Loucy (cell line): ENCODE measurements at regions not wholly inside any gene's neighbourhood (a gene's known extent, or its start where the extent isn't known, plus 50 kb on each side); places are given as distances from the start of the nearest gene placed in this dataset.
"Not testable (repeated sequence)": the region's sequence is repeated elsewhere in the genome, so short reads cannot be mapped to it uniquely, and the experiment has no call there.

ENCODE experiments used
- H2AFZ ChIP-seq: fragments of 200-600 bp; sonication (generic); 2 replicates; pipeline ENCODE4 v1.6.0; 2016; ENCODE audit warnings: antibody characterized with exemption, mild to moderate bottlenecking, low read length, moderate library complexity
- H3F3A ChIP-seq: fragments of 200-600 bp; 2 replicates; pipeline ENCODE4 v1.6.0; 2016; ENCODE audit warnings: antibody characterized with exemption, low read depth, mild to moderate bottlenecking
- H3K27me3 ChIP-seq: fragments of 200-600 bp; sonication (generic); 2 replicates; pipeline ENCODE4 v1.6.1; 2014; ENCODE audit warnings: low read length, mild to moderate bottlenecking; ENCODE audit not compliant: insufficient read depth, poor library complexity, severe bottlenecking
- H3K36me3 ChIP-seq: fragments of 200-600 bp; sonication (generic); 2 replicates; pipeline ENCODE4 v1.6.1; 2016; ENCODE audit warnings: low read length; ENCODE audit not compliant: insufficient read depth
- H3K4me1 ChIP-seq: fragments of 200-600 bp; sonication (generic); 2 replicates; pipeline ENCODE4 v1.5.1; 2014; ENCODE audit warnings: low read length, mild to moderate bottlenecking; ENCODE audit not compliant: insufficient read depth, poor library complexity, severe bottlenecking
- H3K4me2 ChIP-seq: fragments of 200-600 bp; sonication (generic); 2 replicates; pipeline ENCODE4 v1.6.0; 2014; ENCODE audit warnings: antibody characterized with exemption, low read length, low read depth, mild to moderate bottlenecking; ENCODE audit not compliant: poor library complexity, severe bottlenecking
- H3K4me3 ChIP-seq: fragments of 200-600 bp; sonication (generic); 2 replicates; pipeline ENCODE4 v1.5.1; 2014; ENCODE audit warnings: low read length, mild to moderate bottlenecking, mixed read lengths; ENCODE audit not compliant: poor library complexity, severe bottlenecking
- H3K79me2 ChIP-seq: fragments of 200-600 bp; sonication (generic); 2 replicates; pipeline ENCODE4 v1.6.1; 2014; ENCODE audit warnings: low read length; ENCODE audit not compliant: insufficient read depth
- H3K9ac ChIP-seq: fragments of 200-600 bp; sonication (generic); 2 replicates; pipeline ENCODE4 v1.6.0; 2014; ENCODE audit warnings: mild to moderate bottlenecking, low read depth, low read length, moderate library complexity; ENCODE audit not compliant: poor library complexity, severe bottlenecking
- H3K9me2 ChIP-seq: fragments of 200-600 bp; sonication (generic); replicated peaks from 2 replicates; pipeline ENCODE4 v1.6.1; 2016; ENCODE audit warnings: low read depth, low read length, mixed read lengths
- H3K9me3 ChIP-seq: fragments of 200-600 bp; sonication (generic); 2 replicates; pipeline ENCODE4 v1.6.1; 2014; ENCODE audit warnings: mild to moderate bottlenecking, antibody characterized with exemption, low read length, low read depth; ENCODE audit not compliant: insufficient read depth
- H4K20me1 ChIP-seq: fragments of 200-600 bp; sonication (generic); 2 replicates; pipeline ENCODE4 v1.6.0; 2014; ENCODE audit warnings: antibody characterized with exemption, low read length, mild to moderate bottlenecking; ENCODE audit not compliant: insufficient read depth, poor library complexity, severe bottlenecking
- EZH2phosphoT487 ChIP-seq: fragments of 200-600 bp; IDR thresholded peaks from 2 replicates; pipeline ENCODE4 v1.6.1; 2018; ENCODE audit warnings: antibody characterized with exemption, mild to moderate bottlenecking, moderate library complexity, borderline replicate concordance
- TF ChIP-seq, protein P1 (sequence below): fragments of 200-600 bp; sonication (generic); conservative IDR thresholded peaks from 2 replicates; pipeline ENCODE4 v1.5.1; 2014; ENCODE audit warnings: mild to moderate bottlenecking, antibody characterized with exemption, low read length

DNA sequence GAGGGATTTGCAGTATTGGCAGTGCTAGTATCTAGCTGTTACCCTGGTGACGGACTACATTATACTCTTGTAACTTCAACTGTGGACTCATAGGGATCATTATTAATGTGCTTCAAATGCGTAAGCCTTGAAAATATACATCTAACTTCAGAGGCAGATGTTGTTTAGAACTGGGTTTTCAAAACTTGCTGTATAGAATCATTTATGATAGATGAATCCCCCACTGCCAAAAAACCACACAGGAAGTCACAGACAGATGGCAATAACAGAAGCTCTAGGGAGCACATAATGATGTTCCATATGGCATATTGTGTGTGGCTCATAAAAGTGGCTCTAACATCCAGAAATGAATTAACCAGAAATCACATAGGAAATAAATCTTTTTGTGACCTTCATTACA, 62.3 kb upstream of the RELL1 start:
- Histone ChIP-seq H3K36me3 (no peaks in the 10 kb centered on the region), H3F3A (peaks cover 9% of the 10 kb centered on the region; the same call in 1 of the 2 replicates), H3K4me3 (peak overlapping the region; percentile 33), H2AFZ (no peak overlapping the region), H3K9ac (no peak overlapping the region), H3K4me2 (peak overlapping the region; percentile 64), H4K20me1 (no peaks in the 10 kb centered on the region), H3K9me2 (no peaks in the 10 kb centered on the region), H3K27me3 (no peaks in the 10 kb centered on the region), H3K4me1 (peaks cover 26% of the 10 kb centered on the region), H3K9me3 (peaks cover 9% of the 10 kb centered on the region; the same call in 1 of the 2 replicates), H3K79me2 (no peaks in the 10 kb centered on the region)
- no peak for TF ChIP-seq EZH2phosphoT487
- TF ChIP-seq, protein P1, sequence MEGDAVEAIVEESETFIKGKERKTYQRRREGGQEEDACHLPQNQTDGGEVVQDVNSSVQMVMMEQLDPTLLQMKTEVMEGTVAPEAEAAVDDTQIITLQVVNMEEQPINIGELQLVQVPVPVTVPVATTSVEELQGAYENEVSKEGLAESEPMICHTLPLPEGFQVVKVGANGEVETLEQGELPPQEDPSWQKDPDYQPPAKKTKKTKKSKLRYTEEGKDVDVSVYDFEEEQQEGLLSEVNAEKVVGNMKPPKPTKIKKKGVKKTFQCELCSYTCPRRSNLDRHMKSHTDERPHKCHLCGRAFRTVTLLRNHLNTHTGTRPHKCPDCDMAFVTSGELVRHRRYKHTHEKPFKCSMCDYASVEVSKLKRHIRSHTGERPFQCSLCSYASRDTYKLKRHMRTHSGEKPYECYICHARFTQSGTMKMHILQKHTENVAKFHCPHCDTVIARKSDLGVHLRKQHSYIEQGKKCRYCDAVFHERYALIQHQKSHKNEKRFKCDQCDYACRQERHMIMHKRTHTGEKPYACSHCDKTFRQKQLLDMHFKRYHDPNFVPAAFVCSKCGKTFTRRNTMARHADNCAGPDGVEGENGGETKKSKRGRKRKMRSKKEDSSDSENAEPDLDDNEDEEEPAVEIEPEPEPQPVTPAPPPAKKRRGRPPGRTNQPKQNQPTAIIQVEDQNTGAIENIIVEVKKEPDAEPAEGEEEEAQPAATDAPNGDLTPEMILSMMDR = no peak

DNA sequence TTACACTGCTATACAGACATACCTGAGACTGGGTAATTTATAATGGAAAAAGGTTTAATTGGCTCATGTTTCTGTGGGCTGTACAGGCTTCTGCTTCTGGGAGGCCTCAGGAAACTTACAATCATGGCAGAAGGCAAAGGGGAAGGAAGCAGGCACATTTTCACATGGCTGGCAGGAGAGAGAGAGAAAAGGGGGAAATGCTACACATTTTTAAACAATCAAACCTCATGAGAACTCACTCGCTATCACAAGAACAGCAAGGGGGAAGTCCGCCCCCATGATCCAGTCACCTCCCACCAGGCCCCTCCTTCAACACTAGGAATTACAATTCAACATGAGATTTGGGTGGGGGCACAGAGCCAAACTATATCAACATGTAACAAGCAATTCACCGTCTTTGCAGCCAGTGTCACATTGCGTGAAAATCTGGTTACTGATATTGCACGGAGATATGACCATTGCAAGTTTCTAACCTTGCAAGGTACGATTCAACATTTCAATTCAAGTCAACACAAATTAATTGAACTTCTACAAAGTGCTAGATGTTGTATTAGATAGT, 61.7 kb upstream of the RELL1 start:
- no peaks in the 10 kb centered on the region for H4K20me1 ChIP-seq
- H3K9ac ChIP-seq = no peak overlapping the region
- no peaks in the 10 kb centered on the region for H3K27me3 ChIP-seq
- H3K4me3 ChIP-seq = peak overlapping the region; percentile 15
- peaks cover 9% of the 10 kb centered on the region; the same call in 1 of the 2 replicates for H3F3A ChIP-seq
- H3K36me3 ChIP-seq = no peaks in the 10 kb centered on the region
- peaks cover 26% of the 10 kb centered on the region for H3K4me1 ChIP-seq
- H3K4me2 ChIP-seq = peak overlapping the region; percentile 64
- no peaks in the 10 kb centered on the region for H3K9me2 ChIP-seq
- H3K9me3 ChIP-seq = peaks cover 9% of the 10 kb centered on the region; the same call in 1 of the 2 replicates
- no peak overlapping the region for H2AFZ ChIP-seq
- TF ChIP-seq EZH2phosphoT487 = no peak
- TF ChIP-seq, protein P1 = no peak
- H3K79me2 ChIP-seq = no peaks in the 10 kb centered on the region

DNA sequence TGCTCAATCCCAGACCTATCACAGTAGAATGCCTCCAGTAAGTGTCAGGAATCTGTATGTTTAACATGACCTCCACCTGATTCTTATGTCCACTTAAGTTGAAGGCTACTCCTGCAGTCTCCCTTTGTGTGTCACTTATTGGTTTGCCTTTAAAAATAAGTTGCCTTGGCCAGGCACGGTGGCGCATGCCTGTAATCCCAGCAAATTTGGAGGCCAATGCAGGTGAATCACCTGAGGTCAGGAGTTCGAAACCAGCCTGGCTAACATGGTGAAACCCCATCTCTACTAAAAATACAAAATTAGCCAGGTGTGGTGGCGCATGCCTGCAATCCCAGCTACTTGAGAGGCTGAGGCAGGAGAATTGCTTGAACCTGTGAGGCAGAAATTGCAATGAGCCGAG, 60.7 kb upstream of the RELL1 start:
- not testable (repeated sequence) for H3K9me3 ChIP-seq, H2AFZ ChIP-seq, H4K20me1 ChIP-seq, H3F3A ChIP-seq, H3K4me3 ChIP-seq, H3K36me3 ChIP-seq, H3K79me2 ChIP-seq, H3K9me2 ChIP-seq, H3K27me3 ChIP-seq, H3K9ac ChIP-seq, H3K4me2 ChIP-seq
- H3K4me1 ChIP-seq = peaks cover 26% of the 10 kb centered on the region

DNA sequence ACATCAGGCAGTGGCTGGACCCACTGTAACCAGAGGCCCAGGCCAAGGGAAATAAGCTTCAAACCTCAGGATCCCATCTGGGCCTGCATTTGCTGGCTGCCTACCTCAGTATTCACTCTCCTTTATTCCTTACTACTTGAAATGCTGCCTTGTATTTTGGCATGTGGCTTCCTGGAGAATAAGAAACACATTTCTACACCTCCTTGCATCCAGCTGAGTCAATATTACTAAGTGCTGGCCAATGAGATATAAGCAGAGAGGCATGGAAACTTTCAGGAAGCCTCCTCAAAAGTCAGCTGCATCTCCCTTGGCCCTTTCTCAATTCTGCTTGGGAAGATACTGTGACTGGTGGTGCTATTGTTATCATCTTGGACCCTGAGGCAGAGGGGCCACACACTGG, 59.8 kb upstream of the RELL1 start:
- no peaks in the 10 kb centered on the region for H3K79me2 ChIP-seq
- peaks cover 26% of the 10 kb centered on the region for H3K4me1 ChIP-seq
- no peak overlapping the region for H2AFZ ChIP-seq
- no peaks in the 10 kb centered on the region for H3K9me2 ChIP-seq
- H3K4me3 ChIP-seq = no peak overlapping the region
- H3K4me2 ChIP-seq = no peak overlapping the region
- H3K36me3 ChIP-seq = no peaks in the 10 kb centered on the region
- no peaks in the 10 kb centered on the region for H3K27me3 ChIP-seq
- TF ChIP-seq, protein P1 = no peak
- TF ChIP-seq EZH2phosphoT487 = no peak
- H4K20me1 ChIP-seq = no peaks in the 10 kb centered on the region
- peaks cover 9% of the 10 kb centered on the region; the same call in 1 of the 2 replicates for H3K9me3 ChIP-seq
- H3K9ac ChIP-seq = no peak overlapping the region
- peaks cover 9% of the 10 kb centered on the region; the same call in 1 of the 2 replicates for H3F3A ChIP-seq
